HEK293 (cell line): ENCODE measurements at regions not wholly inside any gene's neighbourhood (a gene's known extent, or its start where the extent isn't known, plus 50 kb on each side); places are given as distances from the start of the nearest gene placed in this dataset.

ENCODE experiments used
- CTCF ChIA-PET: fragments of 350-600 bp; formaldehyde crosslinking; extraction: SDS; loops from one replicate; lab custom pipeline; 2021; ENCODE audit warnings: antibody characterized with exemption; lab: Yijun Ruan, JAX
- POLR2A ChIA-PET: fragments of 300-600 bp; formaldehyde crosslinking; extraction: SDS; loops from one replicate; lab custom pipeline; 2020; ENCODE audit warnings: antibody characterized with exemption, inconsistent platforms; lab: Yijun Ruan, JAX
- H3K27ac ChIP-seq: fragments of 200-500 bp; sonication (Bioruptor generic); 2 replicates; pipeline ENCODE4 v1.5.1; 2014; ENCODE audit warnings: low read depth, low read length, control low read depth, inconsistent platforms; ENCODE audit errors: extremely low read depth
- H3K36me3 ChIP-seq, 2 experiments: fragments of 200-500 bp in 1 of 2; sonication (Bioruptor generic) in 1 of 2; 1 replicate in 1 of 2; 2 replicates in 1 of 2; pipeline ENCODE4 v1.5.1; 2014 to 2017; ENCODE audit warnings: inconsistent platforms in 2 of 2, low read length in 2 of 2; ENCODE audit not compliant: control insufficient read depth in 2 of 2, insufficient read depth in 1 of 2
- H3K4me1 ChIP-seq: fragments of 200-500 bp; sonication (Bioruptor generic); 2 replicates; pipeline ENCODE4 v1.5.1; 2014; ENCODE audit warnings: mild to moderate bottlenecking, low read length, inconsistent platforms; ENCODE audit not compliant: control insufficient read depth, insufficient read depth
- H3K4me3 ChIP-seq: 2 replicates; pipeline ENCODE4 v1.5.1; 2011; ENCODE audit warnings: low read depth, mild to moderate bottlenecking, control low read depth, low read length, moderate library complexity
- H3K9me3 ChIP-seq: fragments of 200-500 bp; sonication (Bioruptor generic); 2 replicates; pipeline ENCODE4 v1.5.1; 2014; ENCODE audit warnings: low read depth, low read length, inconsistent platforms; ENCODE audit not compliant: control insufficient read depth, insufficient read depth
- ATF2 ChIP-seq: fragments of 450-650 bp; formaldehyde crosslinking; IDR thresholded peaks from 2 replicates; pipeline ENCODE4 v1.5.1; 2016; ENCODE audit warnings: missing biosample characterization, missing genetic modification characterization, low read depth
- GLI4 ChIP-seq: fragments of 450-650 bp; formaldehyde crosslinking; IDR thresholded peaks from 2 replicates; pipeline ENCODE4 v1.5.1; 2016; ENCODE audit warnings: missing biosample characterization, missing genetic modification characterization
- PRDM2 ChIP-seq: fragments of 450-650 bp; formaldehyde crosslinking; IDR thresholded peaks from 2 replicates; pipeline ENCODE4 v1.5.1; 2016; ENCODE audit warnings: missing biosample characterization, missing genetic modification characterization, borderline replicate concordance
- SP2 ChIP-seq: fragments of 450-650 bp; formaldehyde crosslinking; IDR thresholded peaks from 2 replicates; pipeline ENCODE4 v1.5.1; 2016; ENCODE audit warnings: missing biosample characterization, missing genetic modification characterization
- YY1 ChIP-seq: fragments of 450-650 bp; formaldehyde crosslinking; IDR thresholded peaks from 2 replicates; pipeline ENCODE4 v1.5.1; 2018; ENCODE audit warnings: missing biosample characterization, missing genetic modification characterization
- YY2 ChIP-seq: fragments of 450-650 bp; formaldehyde crosslinking; IDR thresholded peaks from 2 replicates; pipeline ENCODE4 v1.5.1; 2016; ENCODE audit warnings: missing biosample characterization, missing genetic modification characterization
- ZBTB17 ChIP-seq: fragments of 450-650 bp; formaldehyde crosslinking; IDR thresholded peaks from 2 replicates; pipeline ENCODE4 v1.5.1; 2016; ENCODE audit warnings: missing biosample characterization, missing genetic modification characterization
- ZNF10 ChIP-seq: fragments of 450-650 bp; formaldehyde crosslinking; IDR thresholded peaks from 2 replicates; pipeline ENCODE4 v1.5.1; 2017; ENCODE audit warnings: missing biosample characterization, missing genetic modification characterization
- ZNF155 ChIP-seq: fragments of 450-650 bp; formaldehyde crosslinking; IDR thresholded peaks from 2 replicates; pipeline ENCODE4 v1.5.1; 2016; ENCODE audit warnings: missing biosample characterization, missing genetic modification characterization
- ZNF175 ChIP-seq: fragments of 450-650 bp; formaldehyde crosslinking; IDR thresholded peaks from 2 replicates; pipeline ENCODE4 v1.5.1; 2016; ENCODE audit warnings: missing biosample characterization, missing genetic modification characterization
- ZNF19 ChIP-seq: fragments of 450-650 bp; formaldehyde crosslinking; IDR thresholded peaks from 2 replicates; pipeline ENCODE4; 2016; ENCODE audit warnings: missing biosample characterization, missing genetic modification characterization, low read depth
- ZNF26 ChIP-seq: fragments of 450-650 bp; formaldehyde crosslinking; IDR thresholded peaks from 2 replicates; pipeline ENCODE4 v1.5.1; 2016; ENCODE audit warnings: missing biosample characterization, missing genetic modification characterization
- ZNF311 ChIP-seq: fragments of 450-650 bp; formaldehyde crosslinking; IDR thresholded peaks from 2 replicates; pipeline ENCODE4 v1.5.1; 2017; ENCODE audit warnings: missing biosample characterization, missing genetic modification characterization, borderline replicate concordance
- ZNF335 ChIP-seq: fragments of 450-650 bp; formaldehyde crosslinking; conservative IDR thresholded peaks from 2 replicates; pipeline ENCODE4 v1.5.1; 2016; ENCODE audit warnings: missing biosample characterization, missing genetic modification characterization
- ZNF416 ChIP-seq: fragments of 450-650 bp; formaldehyde crosslinking; IDR thresholded peaks from 2 replicates; pipeline ENCODE4 v1.5.1; 2016; ENCODE audit warnings: missing biosample characterization, missing genetic modification characterization
- ZNF521 ChIP-seq: fragments of 450-650 bp; formaldehyde crosslinking; IDR thresholded peaks from 2 replicates; pipeline ENCODE4 v1.5.1; 2017; ENCODE audit warnings: missing biosample characterization, mild to moderate bottlenecking, missing genetic modification characterization
- ZNF544 ChIP-seq: fragments of 450-650 bp; formaldehyde crosslinking; IDR thresholded peaks from 2 replicates; pipeline ENCODE4 v1.5.0; 2017; ENCODE audit warnings: missing biosample characterization, missing genetic modification characterization
- ZNF555 ChIP-seq: fragments of 450-650 bp; formaldehyde crosslinking; conservative IDR thresholded peaks from 2 replicates; pipeline ENCODE4 v1.5.1; 2017; ENCODE audit warnings: missing biosample characterization, mild to moderate bottlenecking, missing genetic modification characterization, inconsistent platforms
- ZNF621 ChIP-seq: fragments of 450-650 bp; formaldehyde crosslinking; IDR thresholded peaks from 2 replicates; pipeline ENCODE4 v1.5.1; 2017; ENCODE audit warnings: missing biosample characterization, missing genetic modification characterization
- ZNF626 ChIP-seq: fragments of 450-650 bp; sonication (Bioruptor Pico); formaldehyde crosslinking; IDR thresholded peaks from 2 replicates; pipeline ENCODE4 v1.5.1; 2018; ENCODE audit warnings: missing biosample characterization, missing genetic modification characterization, inconsistent platforms
- ZNF707 ChIP-seq: fragments of 450-650 bp; formaldehyde crosslinking; IDR thresholded peaks from 2 replicates; pipeline ENCODE4 v1.5.1; 2016; ENCODE audit warnings: missing biosample characterization, missing genetic modification characterization
- ZNF776 ChIP-seq: fragments of 450-650 bp; formaldehyde crosslinking; IDR thresholded peaks from 2 replicates; pipeline ENCODE4 v1.5.0; 2017; ENCODE audit warnings: missing biosample characterization, missing genetic modification characterization, borderline replicate concordance
- ZNF777 ChIP-seq: fragments of 450-650 bp; formaldehyde crosslinking; IDR thresholded peaks from 2 replicates; pipeline ENCODE4 v1.5.1; 2017; ENCODE audit warnings: missing biosample characterization, missing genetic modification characterization, borderline replicate concordance
- ZSCAN4 ChIP-seq: fragments of 450-650 bp; formaldehyde crosslinking; IDR thresholded peaks from 2 replicates; pipeline ENCODE4 v1.5.1; 2017; ENCODE audit warnings: missing biosample characterization, missing genetic modification characterization

GRCh38 chr3:55373423-55373822 lies 113.7 kb downstream of the WNT5A start:
- TF ChIP-seq ZNF10 (tag by site-specific recombination): no peak
- no peak for TF ChIP-seq YY2 (tag by site-specific recombination)
- no peak for TF ChIP-seq ZNF521
- TF ChIP-seq ZBTB17 (tag by site-specific recombination): peak; percentile 33; the same call in 1 of the 2 replicates
- TF ChIP-seq, all 188 proteins: peak for 1
- ChIA-PET CTCF (no interaction called here), POLR2A (no interaction called here)
- no peak overlapping the region for H3K27ac ChIP-seq
- no peak overlapping the region for H3K4me3 ChIP-seq
- no peaks in the 10 kb centered on the region for H3K36me3 ChIP-seq
- H3K4me1 ChIP-seq: no peaks in the 10 kb centered on the region
- H3K9me3 ChIP-seq: no peaks in the 10 kb centered on the region

- Histone ChIP-seq H3K4me3 (no peak overlapping the region), H3K36me3 (no peaks in the 10 kb centered on the region), H3K27ac (no peak overlapping the region), H3K4me1 (no peaks in the 10 kb centered on the region), H3K9me3 (no peaks in the 10 kb centered on the region)
- ChIA-PET CTCF (interaction anchor here (0.5 kb wide), 1 partner anchor 189 kb away, joined by 5 read pairs; no protein-coding TSS in a partner anchor), POLR2A (no interaction called here)
- no peak for TF ChIP-seq ZNF707 (tag by site-specific recombination)
- no peak for TF ChIP-seq ZNF621 (tag by site-specific recombination)
- no peak for TF ChIP-seq ZNF777 (tag by site-specific recombination)
- TF ChIP-seq ZNF416 (tag by site-specific recombination): no peak
- TF ChIP-seq ZNF544: no peak
- TF ChIP-seq ZSCAN4 (tag by site-specific recombination): no peak
- no peak for TF ChIP-seq GLI4 (tag by site-specific recombination)
- no peak for TF ChIP-seq ZNF626 (tag by site-specific recombination)
- no peak for TF ChIP-seq SP2 (tag by site-specific recombination)
- no peak for TF ChIP-seq YY1 (tag by site-specific recombination)
- no peak for TF ChIP-seq ZNF555 (tag by site-specific recombination)
- no peak for TF ChIP-seq ZNF175 (tag by site-specific recombination)
- TF ChIP-seq ZNF155 (tag by site-specific recombination): no peak
- TF ChIP-seq PRDM2 (tag by site-specific recombination): no peak
- TF ChIP-seq ATF2 (tag by site-specific recombination): no peak
- TF ChIP-seq ZNF335: no peak
- no peak for TF ChIP-seq ZNF311 (tag by site-specific recombination)
- no peak for TF ChIP-seq ZNF776 (tag by site-specific recombination)
- TF ChIP-seq ZNF26: no peak
- no peak for TF ChIP-seq ZNF19 (tag by site-specific recombination)
Observed at GRCh38 chr3:55370272-55370671, 116.8 kb downstream of the WNT5A start.
